Globus pallidus (tissue), 1 donor: ENCODE measurements at regions not wholly inside any gene's neighbourhood (a gene's known extent, or its start where the extent isn't known, plus 50 kb on each side); places are given as distances from the start of the nearest gene placed in this dataset.
"Not testable (repeated sequence)": the region's sequence is repeated elsewhere in the genome, so short reads cannot be mapped to it uniquely, and the experiment has no call there.

ENCODE experiments used
- DNase-seq: peaks from one replicate; pipeline ENCODE4 v3.0.0-alpha.2; 2015; ENCODE audit warnings: low spot score

GRCh38 chr5:111820072-111820471, 63.1 kb upstream of the NREP start:
- no peak for DNase-seq

- not testable (repeated sequence) for DNase-seq
These were observed 62.0 kb upstream of the NREP start for GRCh38 chr5:111819028-111819427.

GRCh38 chr5:111813537-111813936, 56.5 kb upstream of the NREP start:
- no peak for DNase-seq

GRCh38 chr5:111810112-111810511, 53.1 kb upstream of the NREP start:
- DNase-seq, result no peak
